Peyer's patch (tissue), 4 donors: ENCODE measurements at regions not wholly inside any gene's neighbourhood (a gene's known extent, or its start where the extent isn't known, plus 50 kb on each side); places are given as distances from the start of the nearest gene placed in this dataset.

Source experiments
- DNase-seq, 3 donors: peaks; one replicate each; pipeline ENCODE4 v3.0.0-alpha.2; 2017 to 2019
- H3K27ac ChIP-seq, 4 donors: fragments of 200-600 bp; sonication (generic); one replicate each; pipeline ENCODE4 v1.5.1; 2016 to 2019
- H3K27me3 ChIP-seq, 2 donors: fragments of 200-600 bp; sonication (generic); one replicate each; pipeline ENCODE4 v1.5.1; 2019
- H3K36me3 ChIP-seq, 3 donors: fragments of 200-600 bp; sonication (generic); one replicate each; pipeline ENCODE4 v1.5.1; 2016 to 2019
- H3K4me1 ChIP-seq, 4 donors: fragments of 200-600 bp; sonication (generic); one replicate each; pipeline ENCODE4 v1.5.1; 2016 to 2019
- H3K4me3 ChIP-seq, 4 donors: fragments of 200-600 bp; sonication (generic); 1 replicate in 3 of 4; 2 replicates in 1 of 4; pipeline ENCODE4 v1.5.1; 2016 to 2019; ENCODE audit warnings: mild to moderate bottlenecking in 1 of 4
- H3K9me3 ChIP-seq, 4 donors: fragments of 200-600 bp; sonication (generic); one replicate each; pipeline ENCODE4 v1.5.1; 2016 to 2019; ENCODE audit warnings: mild to moderate bottlenecking in 1 of 4
- POLR2A ChIP-seq, 2 donors: fragments of 450-650 bp; IDR thresholded peaks; one replicate each; pipeline ENCODE4 v1.5.1; 2017; ENCODE audit warnings: antibody characterized with exemption in 2 of 2, mild to moderate bottlenecking in 2 of 2, moderate library complexity in 2 of 2
- TF ChIP-seq, protein P1 (sequence below), 6 experiments: fragments of 450-650 bp in 4 of 6; fragments of 200-600 bp in 2 of 6; sonication (generic) in 1 of 6; IDR thresholded peaks; one replicate each; pipeline ENCODE4 v1.5.1; 2017 to 2019; ENCODE audit warnings: antibody characterized with exemption in 6 of 6, mild to moderate bottlenecking in 3 of 6, moderate library complexity in 1 of 6

DNA sequence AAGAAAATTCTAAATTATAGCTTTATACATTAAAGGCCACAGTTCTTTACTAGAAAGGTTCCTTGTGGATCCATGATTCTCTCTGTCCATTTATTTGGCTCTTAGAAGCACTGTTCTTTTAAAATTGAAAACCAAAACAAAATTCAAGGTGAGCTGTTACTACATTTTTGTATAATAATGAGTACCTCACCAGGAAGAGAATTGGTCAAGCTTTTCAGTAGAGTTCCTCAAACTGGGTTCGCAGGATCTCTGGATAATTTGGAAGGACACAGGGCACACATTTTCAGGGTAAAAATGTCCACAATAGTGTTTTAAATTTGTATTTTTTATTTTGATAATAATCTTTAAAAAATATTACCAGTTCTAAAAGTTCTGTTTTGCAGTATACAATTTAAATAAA lies 93.0 kb downstream of the PPP1R3A start:
- Histone ChIP-seq H3K36me3 (no peaks in the 10 kb centered on the region), H3K27ac (no peak overlapping the region), H3K9me3 (no peaks in the 10 kb centered on the region), H3K4me1 (no peaks in the 10 kb centered on the region), H3K27me3 (no peaks in the 10 kb centered on the region), H3K4me3 (no peak overlapping the region)
- no peak for TF ChIP-seq POLR2A (IDR thresholded peaks at IDR 0.05)
- TF ChIP-seq, protein P1, sequence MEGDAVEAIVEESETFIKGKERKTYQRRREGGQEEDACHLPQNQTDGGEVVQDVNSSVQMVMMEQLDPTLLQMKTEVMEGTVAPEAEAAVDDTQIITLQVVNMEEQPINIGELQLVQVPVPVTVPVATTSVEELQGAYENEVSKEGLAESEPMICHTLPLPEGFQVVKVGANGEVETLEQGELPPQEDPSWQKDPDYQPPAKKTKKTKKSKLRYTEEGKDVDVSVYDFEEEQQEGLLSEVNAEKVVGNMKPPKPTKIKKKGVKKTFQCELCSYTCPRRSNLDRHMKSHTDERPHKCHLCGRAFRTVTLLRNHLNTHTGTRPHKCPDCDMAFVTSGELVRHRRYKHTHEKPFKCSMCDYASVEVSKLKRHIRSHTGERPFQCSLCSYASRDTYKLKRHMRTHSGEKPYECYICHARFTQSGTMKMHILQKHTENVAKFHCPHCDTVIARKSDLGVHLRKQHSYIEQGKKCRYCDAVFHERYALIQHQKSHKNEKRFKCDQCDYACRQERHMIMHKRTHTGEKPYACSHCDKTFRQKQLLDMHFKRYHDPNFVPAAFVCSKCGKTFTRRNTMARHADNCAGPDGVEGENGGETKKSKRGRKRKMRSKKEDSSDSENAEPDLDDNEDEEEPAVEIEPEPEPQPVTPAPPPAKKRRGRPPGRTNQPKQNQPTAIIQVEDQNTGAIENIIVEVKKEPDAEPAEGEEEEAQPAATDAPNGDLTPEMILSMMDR (IDR thresholded peaks at IDR 0.05): no peak
- DNase-seq: no peak

DNA sequence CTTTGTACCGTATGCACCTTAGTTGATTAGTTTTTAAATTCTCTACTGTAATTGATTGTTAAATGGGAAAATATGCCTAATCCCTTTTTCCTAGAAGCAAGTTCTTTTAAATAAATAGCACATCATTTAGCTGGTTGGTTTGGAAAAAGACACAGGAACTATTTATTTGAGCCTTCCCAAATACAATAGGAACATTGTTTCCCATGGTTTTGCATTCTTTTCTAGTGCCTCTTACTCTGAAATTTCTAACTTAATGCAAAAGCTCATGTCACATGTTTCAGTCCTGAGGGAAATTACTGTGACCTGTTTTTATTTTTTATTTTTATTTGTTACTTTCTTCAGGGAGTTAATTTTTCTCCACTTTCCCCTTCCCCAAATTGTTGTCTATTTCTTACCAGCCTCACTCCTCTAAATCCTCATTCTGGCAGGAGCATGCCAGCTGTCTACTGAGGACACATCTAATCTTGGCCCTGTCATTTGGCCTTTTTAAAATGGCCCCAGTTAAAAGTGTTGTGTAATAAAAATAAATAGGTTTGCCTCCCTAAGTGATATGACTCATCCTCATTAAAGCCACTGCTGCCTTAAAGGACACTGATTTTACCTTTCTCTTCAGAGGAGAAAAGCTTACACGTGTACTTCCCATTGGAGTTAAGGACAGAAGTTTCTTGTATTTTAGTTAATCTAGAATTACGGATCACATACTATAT lies 94.5 kb downstream of the PPP1R3A start:
- Histone ChIP-seq H3K9me3 (no peaks in the 10 kb centered on the region), H3K27ac (no peak overlapping the region)
- TF ChIP-seq, protein P1 (IDR thresholded peaks at IDR 0.05): no peak
- no peak for TF ChIP-seq POLR2A (IDR thresholded peaks at IDR 0.05)

DNA sequence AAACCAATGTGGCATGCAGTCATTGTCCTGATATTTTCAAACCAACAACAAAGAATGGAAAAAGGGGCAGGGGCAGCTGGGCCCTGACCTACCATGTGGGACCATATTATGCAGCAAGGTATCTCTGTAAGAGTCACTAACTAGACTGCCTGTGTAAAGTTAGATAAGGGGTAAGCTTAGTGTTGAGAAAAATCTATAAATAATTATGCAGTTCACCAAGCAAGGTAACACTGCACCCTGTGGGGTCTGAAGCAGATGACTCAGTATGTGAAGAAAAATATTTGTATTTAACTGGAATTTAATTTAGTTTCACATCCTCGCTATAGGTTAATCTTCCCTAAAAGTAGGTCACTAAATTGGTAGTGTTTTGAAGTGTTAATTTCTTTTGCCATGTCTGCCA lies 99.3 kb downstream of the PPP1R3A start:
- no peaks in the 10 kb centered on the region for H3K9me3 ChIP-seq
- TF ChIP-seq, protein P1 (IDR thresholded peaks at IDR 0.05): no peak
- no peak for TF ChIP-seq POLR2A (IDR thresholded peaks at IDR 0.05)
- H3K36me3 ChIP-seq: no peaks in the 10 kb centered on the region
- no peak for DNase-seq
- no peak overlapping the region for H3K4me3 ChIP-seq
- H3K4me1 ChIP-seq: no peaks in the 10 kb centered on the region
- no peak overlapping the region for H3K27ac ChIP-seq
- H3K27me3 ChIP-seq: no peaks in the 10 kb centered on the region

More for the DNA sequence above, 94.5 kb downstream of the PPP1R3A start:
- H3K27me3 ChIP-seq: no peaks in the 10 kb centered on the region
- H3K36me3 ChIP-seq: no peaks in the 10 kb centered on the region
- H3K4me1 ChIP-seq: no peaks in the 10 kb centered on the region
- no peak for DNase-seq
- no peak overlapping the region for H3K4me3 ChIP-seq

DNA sequence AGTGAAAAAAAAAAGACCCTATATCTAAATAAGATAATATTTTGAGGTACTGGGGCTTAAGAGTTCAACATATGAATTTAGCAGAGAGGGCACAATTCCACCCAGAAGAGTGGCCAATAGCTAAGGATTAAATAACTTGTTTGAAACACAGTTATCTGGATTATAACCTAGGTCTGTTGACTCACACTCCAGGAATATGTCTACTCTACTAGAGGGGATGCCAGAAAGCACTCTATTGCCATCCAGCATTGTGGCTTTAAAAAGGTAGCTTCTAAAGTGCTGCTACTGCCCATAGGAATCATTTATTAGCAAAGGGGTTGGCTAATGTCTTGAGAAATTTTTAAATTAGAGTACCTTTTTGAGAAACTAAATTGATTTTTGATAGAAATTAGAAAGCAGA lies 102.2 kb downstream of the PPP1R3A start:
- Histone ChIP-seq H3K4me1 (no peaks in the 10 kb centered on the region), H3K36me3 (no peaks in the 10 kb centered on the region), H3K27me3 (no peaks in the 10 kb centered on the region), H3K9me3 (no peaks in the 10 kb centered on the region), H3K4me3 (no peak overlapping the region), H3K27ac (no peak overlapping the region)
- TF ChIP-seq POLR2A (IDR thresholded peaks at IDR 0.05): no peak
- TF ChIP-seq, protein P1 (IDR thresholded peaks at IDR 0.05): no peak
- DNase-seq: no peak

DNA sequence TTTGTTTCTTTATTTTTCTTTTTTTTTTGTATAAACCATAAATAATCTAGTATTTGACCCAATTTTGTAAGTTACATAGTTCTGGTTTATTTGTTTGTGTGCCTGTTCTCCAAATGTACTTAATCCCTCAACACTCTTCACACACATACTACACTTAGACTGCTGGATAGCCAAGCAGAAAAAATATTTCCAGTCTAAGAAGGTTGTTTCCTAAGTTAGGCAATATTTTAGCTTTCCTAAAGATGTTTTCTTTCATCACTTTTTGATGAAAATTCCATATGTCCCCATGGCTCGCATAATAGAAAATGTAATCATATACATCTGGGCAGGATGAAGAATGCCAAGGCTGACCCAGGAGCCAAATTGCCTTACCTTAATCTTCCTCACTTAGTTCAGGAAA lies 105.3 kb downstream of the PPP1R3A start:
- Histone ChIP-seq H3K4me1 (no peaks in the 10 kb centered on the region), H3K27me3 (no peaks in the 10 kb centered on the region), H3K27ac (no peak overlapping the region), H3K36me3 (no peaks in the 10 kb centered on the region), H3K4me3 (no peak overlapping the region), H3K9me3 (no peaks in the 10 kb centered on the region)
- TF ChIP-seq POLR2A (IDR thresholded peaks at IDR 0.05): no peak
- TF ChIP-seq, protein P1 (IDR thresholded peaks at IDR 0.05): no peak
- DNase-seq: no peak
